Fibroblast of peridontal ligament (primary cell): ENCODE measurements at regions not wholly inside any gene's neighbourhood (a gene's known extent, or its start where the extent isn't known, plus 50 kb on each side); places are given as distances from the start of the nearest gene placed in this dataset.
"Not testable (repeated sequence)": the region's sequence is repeated elsewhere in the genome, so short reads cannot be mapped to it uniquely, and the experiment has no call there.

Experiments used
- DNase-seq: peaks from one replicate; pipeline ENCODE4 v3.0.0-alpha.2; 2010; ENCODE audit errors: extremely low read depth

DNA sequence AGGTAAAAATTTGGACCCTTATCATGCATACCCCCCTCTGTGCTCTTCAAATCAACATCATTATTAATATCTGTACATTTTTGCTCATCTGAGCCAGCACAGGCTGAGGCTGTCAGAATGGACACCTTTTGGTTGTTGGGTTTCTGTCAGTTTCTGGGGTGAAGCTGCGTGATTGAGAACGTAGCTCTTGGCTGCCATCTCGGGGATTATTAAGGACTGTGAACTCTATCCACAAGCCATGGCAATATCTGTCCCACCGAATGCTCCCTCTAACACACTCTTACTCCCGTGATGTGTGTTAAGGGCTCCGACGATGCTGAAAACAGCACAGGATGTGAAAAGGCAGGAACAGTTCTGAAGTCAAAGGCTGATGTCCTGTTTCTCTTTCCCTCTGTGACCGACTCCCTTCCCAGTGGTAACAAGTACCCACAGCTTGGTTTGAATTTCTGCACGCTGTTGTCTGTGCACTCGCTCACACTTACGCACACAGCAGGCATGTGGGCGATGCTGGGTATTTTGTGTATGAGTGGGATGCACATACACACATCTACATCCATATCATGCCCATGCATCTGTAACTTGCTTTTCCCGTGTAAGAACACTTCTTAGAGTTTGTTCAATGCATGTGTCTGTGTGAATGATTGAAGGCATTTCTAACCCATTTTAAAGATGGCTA, 405.6 kb downstream of the TMEM121 start:
- no peak for DNase-seq

DNA sequence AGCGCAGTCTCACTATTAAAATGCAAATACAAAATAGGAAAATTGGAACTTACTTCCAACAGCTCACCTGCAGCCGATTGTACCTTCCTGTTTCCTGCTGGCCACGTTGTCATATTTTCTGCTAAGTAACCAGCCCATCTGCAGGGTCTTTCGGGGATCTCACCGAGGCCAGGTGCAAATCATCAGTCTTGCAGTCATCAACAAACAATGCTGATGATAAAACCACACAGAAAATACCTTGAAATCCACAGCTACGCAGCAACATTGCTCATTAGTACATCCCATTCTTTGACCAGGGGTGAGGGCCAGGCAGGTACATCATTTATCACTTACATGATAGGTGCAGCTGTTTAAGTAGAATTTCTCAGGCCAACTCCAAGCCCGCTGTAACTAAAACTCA, 406.9 kb downstream of the TMEM121 start:
- DNase-seq = no peak

DNA sequence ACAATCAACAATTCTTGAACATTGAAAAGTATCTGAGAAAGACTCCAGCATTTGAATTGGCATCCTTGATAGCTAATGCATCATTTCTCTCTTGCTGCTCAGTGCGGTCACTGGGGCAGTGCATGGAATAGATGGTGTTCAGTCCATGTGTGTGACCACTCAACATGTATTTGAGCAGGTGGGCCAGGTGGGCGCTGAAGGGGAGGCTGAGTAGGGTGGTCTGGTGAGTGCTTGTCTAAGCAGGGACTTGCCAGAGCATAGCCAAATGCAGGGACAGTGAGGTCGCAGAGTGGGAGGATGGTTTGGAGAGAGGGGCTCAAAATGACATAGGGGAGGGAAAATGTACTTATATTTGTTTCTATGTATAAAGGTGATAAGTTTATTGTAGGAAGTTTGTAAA, 409.0 kb downstream of the TMEM121 start:
- no peak for DNase-seq

DNA sequence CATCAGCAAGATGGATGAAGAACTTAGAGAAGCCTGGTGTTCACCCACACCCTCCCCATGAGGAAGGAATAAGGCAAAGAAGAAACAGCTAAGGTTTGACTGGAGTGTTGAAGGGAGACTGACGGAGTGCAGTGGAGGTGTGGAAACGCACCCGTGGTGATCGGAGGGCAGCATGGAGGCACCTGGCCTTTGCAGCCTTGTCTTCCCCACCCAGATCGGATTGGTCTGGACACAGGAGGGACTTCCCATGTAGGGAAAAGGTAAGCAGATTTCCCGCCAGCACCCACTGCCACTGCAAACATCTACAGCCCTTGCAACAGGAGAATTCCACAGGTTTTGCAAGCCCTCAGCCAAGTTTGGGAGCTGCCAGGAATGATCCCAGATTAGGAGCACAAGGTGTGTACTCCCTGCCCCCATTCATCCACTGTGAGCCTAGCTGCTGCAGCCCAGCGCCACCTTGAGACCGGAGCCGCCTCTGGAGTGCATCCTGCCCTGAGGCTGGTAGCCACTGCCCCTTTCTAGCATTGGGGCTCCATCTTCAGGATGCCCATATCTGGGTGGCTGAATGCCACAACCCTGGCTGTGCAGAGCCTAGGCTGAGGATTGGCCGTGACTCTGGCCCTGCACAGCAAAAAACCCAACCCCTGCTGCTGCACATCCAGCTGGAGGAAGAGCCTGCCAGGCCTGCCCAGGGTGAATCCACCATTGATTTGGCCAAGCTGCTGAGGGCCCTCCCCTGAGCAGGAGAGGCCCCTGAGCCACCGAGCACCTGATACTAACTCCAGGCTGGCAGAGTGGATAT, 411.1 kb downstream of the TMEM121 start:
- DNase-seq = no peak

DNA sequence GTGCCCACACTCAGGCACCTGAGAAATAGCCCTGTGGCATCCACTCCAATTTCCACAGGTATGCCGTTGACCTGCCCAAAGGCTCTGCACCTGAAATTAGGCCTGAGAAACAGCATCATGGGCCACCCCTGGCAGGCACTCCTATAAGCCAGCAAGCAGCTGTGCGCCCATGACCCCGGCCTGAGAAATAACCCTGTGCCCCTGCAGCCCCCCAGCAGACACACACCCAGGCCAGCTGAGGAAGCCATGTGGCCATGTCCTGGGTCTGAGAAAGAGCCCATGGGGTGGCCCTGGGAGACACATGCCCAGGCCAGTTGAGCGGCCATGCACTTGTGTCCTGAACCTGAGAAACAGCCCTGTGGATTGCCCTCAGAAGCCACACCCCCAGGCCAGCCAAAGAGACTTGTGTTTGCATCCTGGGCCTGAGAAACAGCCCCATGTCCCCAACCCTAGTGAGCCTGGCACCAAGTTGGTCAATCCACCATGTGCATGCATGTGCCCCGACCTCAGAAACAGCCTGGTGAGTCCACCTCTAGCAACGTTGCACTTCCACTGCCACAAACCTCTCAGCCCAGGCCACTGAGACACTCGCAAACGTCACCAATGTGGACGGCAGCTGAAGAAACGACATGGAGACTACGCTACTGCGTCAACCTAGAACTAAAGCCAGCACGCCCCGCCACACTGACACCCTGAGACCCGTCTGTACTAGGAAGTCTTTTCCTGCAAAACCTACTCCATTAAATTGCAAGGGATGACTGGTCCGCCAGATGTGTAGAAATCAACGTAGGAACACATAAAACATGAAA, 411.9 kb downstream of the TMEM121 start:
- no peak for DNase-seq

DNA sequence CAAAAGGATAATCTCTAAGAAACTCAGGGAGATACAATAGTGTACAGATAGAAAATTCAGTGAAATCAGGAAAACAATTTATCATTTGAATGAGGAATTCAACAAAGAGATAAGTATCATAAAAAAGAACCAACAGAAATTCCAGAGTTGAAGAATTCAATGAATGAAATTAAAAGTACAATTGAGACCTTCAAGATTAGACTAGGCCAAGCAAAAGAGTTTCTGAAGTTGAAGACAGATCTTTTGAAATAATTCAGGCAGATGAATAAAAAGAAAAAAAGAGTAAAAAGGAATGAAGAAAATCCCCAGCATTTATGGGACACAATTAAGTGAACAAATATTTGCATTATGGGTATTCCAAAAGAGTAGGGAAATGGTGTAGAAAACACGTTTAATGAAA, 412.6 kb downstream of the TMEM121 start:
- DNase-seq = no peak

DNA sequence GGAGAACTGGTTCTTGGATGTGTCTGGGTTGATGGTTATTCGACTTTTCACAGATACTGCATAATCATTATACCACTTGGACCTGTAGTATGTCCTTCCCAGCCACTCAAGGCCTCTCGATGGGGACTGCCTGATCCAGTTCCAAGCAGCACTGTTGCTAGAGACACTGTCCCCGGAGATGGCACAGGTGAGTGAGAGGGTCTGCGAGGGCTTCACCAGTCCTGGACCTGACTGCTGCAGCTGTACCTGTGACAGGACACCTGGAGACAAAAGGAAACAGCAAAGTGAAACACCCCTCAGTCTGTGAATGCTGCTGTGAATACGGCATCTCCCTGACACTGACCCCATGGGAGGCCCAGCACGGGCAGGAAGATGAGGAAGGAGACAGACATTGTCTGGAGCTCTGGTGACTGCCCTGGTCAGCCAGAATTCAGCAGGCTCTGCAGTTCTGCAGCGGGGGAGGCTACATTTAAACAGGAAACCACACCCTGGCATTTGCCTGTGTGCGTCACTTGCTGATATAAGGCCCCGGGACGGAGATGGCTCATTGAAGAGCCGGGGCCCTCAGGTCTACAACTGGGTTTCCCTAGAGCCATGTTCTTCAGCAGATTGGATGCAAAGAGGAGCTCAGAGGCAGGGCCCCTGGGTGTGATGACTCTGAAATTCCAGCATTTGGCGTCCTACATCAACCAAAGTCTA, 413.6 kb downstream of the TMEM121 start:
- no peak for DNase-seq

DNA sequence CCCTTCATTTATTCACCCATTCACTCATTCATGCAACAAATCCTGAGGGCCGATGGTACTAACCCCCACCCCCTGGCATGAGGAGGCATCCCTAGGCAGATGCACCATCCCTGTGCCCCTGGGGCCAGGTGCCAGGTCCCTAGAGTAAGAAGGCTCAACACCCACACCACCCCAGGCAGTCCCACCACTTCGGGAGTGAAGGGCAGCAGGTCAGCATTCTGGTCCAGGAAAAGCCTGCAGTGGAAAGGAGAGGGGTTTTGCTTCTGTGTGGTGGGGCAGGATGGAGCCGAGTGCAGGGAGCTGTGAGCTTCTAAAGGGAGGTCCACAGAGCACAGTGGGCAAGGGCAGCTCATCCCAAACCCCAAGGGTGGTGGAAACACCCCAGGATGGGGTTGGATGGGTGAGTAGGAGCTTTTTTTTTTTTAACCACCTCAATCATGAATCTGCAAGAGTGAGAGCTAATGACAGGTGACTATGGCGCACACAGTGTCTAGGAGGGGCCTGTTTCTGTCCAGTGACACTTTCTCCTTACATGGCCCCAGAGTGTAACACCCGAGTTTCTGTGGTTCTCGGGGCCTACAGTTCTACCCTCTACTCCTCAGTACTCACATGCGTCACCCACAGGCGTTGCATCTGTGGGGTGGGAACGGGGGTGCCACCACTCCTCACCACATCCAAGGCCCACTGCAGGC, 414.3 kb downstream of the TMEM121 start:
- DNase-seq = no peak

DNA sequence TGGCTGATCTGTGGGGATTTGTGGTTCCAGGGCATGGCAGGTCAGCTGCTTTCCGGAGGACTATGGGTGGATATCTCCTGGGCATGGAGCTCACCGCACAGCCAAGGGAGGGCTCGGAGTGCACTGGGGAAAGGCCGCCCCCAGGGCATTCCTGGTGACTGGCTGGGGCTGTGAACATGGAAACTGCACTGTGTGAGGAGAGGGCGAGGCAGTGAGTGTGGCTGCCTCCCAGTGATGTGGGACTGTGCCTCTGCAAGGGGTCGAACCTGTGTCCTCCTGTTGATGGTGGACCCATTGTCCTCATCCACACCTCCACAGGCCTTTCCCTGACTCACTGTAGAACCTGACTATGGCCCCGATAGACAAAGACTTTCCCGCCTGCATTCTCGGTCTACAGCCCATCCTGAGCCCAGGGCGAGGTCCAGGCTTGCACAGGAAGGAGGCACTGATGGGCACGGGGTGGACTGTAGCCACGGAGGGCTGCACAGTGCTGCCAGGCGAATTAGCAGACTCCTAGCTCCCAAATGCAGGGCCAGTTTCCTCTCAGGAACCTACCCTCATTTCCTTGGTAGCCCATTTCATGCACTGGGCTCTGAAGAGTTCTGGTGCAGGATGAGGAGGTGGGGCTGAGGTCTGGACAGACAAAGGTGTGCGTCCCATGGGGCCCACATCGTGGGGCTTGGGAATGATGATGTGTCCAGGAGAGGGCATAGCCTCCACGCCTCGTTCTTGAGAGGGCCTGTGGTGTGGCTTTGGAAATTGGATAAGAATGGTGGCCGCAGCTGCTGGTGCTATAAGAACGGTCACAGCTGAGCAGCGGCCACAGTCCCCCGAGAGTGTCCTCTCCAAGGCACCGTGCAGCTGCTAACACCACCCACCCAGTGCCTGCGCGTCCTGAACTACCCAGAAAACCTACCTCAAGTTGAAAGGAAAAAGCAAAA, 415.1 kb downstream of the TMEM121 start:
- DNase-seq = no peak

DNA sequence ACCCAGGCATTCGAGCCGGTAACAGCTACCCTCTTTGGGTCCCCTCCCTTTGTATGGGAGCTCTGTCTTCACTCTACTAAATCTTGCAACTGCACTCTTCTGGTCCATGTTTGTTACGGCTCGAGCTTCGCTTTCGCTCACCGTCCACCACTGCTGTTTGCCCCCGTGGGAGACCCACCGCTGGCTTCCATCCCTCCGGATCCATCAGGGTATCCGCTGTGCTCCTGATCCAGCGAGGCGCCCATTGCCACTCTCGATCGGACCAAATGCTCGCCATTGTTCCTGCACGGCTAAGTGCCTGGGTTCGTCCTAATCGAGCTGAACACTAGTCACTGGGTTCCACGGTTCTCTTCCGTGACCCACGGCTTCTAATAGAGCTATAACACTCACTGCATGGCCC, 416.3 kb downstream of the TMEM121 start:
- DNase-seq = not testable (repeated sequence)

DNA sequence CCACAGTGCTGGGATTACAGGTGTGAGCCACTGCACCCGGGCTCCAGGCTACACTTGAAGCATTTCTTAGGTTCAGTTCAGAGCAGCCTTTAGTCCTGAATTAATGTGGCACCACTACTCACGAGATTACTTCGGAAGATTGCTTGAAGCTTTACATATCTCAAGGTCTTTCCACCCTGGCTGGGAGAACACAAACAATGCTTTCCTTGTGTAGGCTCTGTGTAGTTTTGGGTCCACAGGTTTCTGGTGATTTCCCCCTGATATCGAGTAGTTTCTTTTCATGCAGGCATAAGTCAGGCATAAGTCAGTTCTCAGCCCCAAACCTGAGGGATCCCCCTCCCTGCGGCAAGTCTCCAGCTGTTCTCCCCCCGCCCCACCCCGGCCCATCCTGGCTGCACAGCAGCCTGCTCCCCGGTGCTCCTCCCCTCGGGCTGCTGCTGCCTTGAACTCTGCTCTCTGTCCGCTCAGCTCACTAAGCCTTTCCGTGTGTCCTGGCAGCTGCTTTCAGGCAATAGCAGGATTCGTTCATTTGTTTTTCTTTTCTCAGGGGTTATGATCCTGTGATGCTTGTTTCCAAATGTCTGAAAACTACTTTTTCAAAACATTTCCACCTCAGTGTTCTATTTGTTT, 417.7 kb downstream of the TMEM121 start:
- DNase-seq = no peak

DNA sequence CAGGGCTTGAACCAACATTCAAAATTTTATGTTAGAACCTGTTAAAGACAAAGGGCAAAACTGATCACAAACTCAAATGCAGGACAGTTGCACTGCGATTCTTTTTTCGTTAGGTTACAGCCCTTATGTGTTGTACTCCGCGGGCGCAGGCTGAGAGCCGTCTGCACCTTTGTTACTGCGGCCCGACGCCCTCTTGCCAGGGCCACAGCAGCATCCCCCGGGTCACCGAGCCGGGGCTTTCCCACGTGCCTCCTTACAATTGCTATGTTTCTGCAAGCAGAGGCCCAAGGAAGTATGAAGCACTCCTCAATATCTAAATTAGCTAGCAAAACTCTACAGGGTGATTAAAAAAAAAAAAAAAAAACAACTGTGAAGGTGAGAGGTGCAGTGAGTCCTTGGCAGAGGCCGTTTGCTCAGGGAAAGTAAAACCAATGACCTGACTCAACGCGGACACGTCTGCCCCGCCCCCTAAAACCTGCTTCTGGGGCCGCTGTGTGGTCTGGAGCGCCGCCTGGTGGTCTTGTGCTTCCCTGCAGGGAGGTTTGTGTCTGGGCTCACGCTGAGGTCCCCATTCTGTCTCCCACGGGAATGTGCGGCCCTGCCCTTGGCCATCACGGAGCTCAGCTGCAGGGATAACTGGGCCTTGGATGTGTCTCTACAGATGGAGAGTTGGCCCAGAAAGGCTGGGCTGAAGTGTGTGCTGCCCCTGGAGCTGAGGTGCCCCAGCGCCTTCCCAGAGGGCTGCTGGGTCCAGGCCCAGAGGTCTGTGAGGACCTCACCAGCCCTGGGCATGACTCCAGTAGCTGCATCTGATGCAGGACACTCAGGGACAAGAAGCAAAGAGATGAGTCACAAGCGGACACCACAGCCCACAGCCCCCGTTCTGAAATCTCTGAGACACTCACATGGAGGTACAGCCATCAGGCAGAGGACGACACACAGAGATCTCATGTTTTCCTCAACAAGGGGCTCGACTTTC, 418.5 kb downstream of the TMEM121 start:
- DNase-seq = no peak

DNA sequence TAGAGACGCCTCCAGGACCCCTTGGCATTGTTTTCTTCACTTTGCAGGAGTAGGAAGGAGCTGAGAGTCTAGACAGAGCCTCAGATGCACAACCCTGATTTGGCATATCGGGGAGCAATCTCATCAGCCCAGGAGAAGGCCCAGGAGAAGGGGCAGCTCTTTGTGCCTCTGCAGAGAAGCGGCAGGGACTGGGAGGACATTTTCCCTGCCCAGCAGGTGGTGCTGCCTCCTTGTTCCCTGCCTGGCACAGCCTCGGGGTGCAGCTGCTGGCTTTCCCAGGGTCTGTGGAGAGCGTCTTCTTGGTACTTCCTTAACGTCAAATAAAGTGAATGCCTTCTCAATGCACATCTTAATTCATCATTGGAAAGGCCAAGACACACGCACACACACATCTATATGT, 419.5 kb downstream of the TMEM121 start:
- DNase-seq = no peak

DNA sequence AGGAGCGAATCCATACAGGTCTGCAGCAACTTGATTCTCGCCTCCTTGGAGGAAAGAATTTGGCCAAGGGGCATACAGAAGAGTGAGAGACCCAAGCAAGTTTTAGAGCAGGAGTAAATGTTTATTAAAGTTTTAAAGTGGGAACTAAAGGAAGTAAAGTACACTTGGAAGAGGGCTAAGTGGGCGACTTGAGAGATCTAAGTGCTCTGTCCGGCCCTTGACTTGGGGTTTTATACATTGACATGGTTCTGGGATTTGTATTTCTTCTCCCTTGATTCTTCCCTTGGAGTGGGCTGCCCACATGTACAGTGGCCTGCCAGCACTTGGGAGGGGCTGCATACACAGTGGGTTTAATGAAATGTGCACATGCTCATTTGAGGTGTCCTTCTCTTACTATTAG, 421.2 kb downstream of the TMEM121 start:
- no peak for DNase-seq

DNA sequence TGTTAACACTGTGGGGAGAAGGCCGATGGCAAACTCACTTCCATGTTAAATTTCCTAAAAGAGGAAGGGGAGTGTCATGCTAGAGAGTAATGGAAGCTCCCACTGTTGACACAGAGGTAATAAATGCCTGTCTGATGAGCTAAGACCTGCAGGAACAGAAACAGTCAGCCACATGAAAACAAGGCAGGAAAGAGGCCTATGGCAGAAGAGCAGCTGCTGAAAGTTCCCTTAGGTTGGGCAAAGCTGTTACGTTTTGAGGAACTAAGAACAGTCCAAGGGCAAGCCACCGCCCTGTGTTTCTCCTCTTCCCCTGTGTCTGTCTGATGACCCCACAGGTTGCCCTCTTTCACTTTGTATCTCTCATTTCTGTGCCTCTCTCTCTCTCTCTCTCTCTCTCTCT, 422.6 kb downstream of the TMEM121 start:
- DNase-seq = not testable (repeated sequence)

DNA sequence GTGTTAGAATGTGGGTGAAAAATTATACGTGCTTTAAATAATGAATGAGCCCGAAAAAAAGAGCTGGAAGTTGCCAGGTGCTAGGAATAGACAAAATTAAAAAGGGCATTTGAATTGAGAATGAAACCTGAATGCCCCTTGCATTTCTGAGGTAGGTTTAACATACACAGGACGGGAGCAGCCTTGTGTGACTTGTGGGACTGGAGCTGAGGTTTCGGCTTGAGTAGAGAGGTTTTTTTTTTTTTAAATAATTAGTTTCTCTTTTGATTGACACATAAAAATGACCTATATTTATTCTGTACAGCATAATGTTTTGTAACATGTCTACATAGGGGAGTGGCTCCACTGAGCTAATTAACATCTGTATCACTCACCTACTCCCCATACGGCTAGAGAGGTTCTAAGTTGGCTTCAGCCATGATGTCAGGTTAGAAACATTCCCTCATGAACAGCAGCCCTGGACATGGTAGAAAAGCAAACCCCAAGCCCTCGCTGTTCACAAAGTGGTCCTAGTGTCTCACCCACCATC, 424.0 kb downstream of the TMEM121 start:
- DNase-seq = not testable (repeated sequence)

DNA sequence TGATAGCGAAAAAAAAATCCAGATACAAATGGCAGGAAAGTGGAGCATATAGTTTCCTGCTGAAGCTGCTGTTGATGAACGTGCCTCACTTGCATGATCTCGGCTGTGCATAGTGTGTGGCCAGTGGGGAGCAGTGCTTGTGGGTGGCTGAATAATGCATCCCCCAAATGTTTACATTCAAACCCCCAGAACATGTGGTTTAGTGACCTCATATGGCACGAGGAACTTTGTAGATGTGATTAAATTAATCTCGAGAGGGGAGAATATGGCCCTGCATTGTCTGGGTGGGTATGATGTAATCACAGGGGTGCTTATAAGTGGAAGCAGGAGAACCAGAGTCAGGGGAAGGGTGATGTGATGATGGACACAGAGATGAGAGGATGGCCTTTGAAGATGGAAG, 425.0 kb downstream of the TMEM121 start:
- no peak for DNase-seq

DNA sequence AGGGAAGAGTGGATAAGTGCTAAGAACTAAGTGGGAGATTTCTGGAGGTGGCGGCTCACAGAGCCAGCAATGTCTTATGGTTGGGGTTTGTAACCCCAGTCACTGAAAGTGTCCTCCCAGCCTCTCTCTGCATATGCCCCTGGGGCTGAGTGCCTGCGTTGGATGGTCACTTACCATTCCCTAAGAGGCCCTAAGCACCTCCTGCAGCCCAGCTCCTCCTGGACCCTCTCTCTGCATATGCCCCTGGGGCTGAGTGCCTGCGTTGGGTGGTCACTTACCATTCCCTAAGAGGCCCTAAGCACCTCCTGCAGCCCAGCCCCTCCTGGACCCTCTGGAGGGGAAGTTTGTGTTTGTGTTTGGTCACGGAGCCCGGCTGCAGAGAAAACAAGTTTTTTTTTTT, 425.8 kb downstream of the TMEM121 start:
- no peak for DNase-seq
